Trophoblast cell (in vitro differentiated cells and primary cell): ENCODE measurements at regions not wholly inside any gene's neighbourhood (a gene's known extent, or its start where the extent isn't known, plus 50 kb on each side); places are given as distances from the start of the nearest gene placed in this dataset.

Experiments used
- DNase-seq, 2 donors: peaks; one replicate each; pipeline ENCODE4 v3.0.0-alpha.2; 2016
- H2AFZ ChIP-seq: 2 replicates; pipeline ENCODE4 v1.6.1; 2013; ENCODE audit warnings: low read length, moderate library complexity, mild to moderate bottlenecking; ENCODE audit not compliant: insufficient read depth, poor library complexity
- H2AK5ac ChIP-seq: 2 replicates; pipeline ENCODE4 v1.6.1; 2013; ENCODE audit warnings: mild to moderate bottlenecking, low read length
- H2BK120ac ChIP-seq: 2 replicates; pipeline ENCODE4 v1.6.1; 2013; ENCODE audit warnings: low read length, mild to moderate bottlenecking, moderate library complexity; ENCODE audit not compliant: insufficient read depth, poor library complexity
- H2BK12ac ChIP-seq: 2 replicates; pipeline ENCODE4 v1.6.1; 2013; ENCODE audit warnings: mild to moderate bottlenecking, low read length, moderate library complexity
- H2BK5ac ChIP-seq: 2 replicates; pipeline ENCODE4 v1.6.1; 2013; ENCODE audit warnings: low read length, low read depth, moderate library complexity, mild to moderate bottlenecking; ENCODE audit not compliant: poor library complexity
- H3K14ac ChIP-seq: 2 replicates; pipeline ENCODE4 v1.6.1; 2013; ENCODE audit warnings: mild to moderate bottlenecking, low read length
- H3K18ac ChIP-seq: 2 replicates; pipeline ENCODE4 v1.6.1; 2013; ENCODE audit warnings: mild to moderate bottlenecking, low read length
- H3K23ac ChIP-seq: 2 replicates; pipeline ENCODE4 v1.6.1; 2013; ENCODE audit warnings: low read length
- H3K27ac ChIP-seq: 2 replicates; pipeline ENCODE4 v1.5.1; 2013; ENCODE audit warnings: low read depth, mild to moderate bottlenecking, inconsistent platforms, low read length, moderate library complexity
- H3K27me3 ChIP-seq: 2 replicates; pipeline ENCODE4 v1.6.1; 2013; ENCODE audit warnings: inconsistent platforms, mild to moderate bottlenecking, low read length, moderate library complexity; ENCODE audit not compliant: insufficient read depth
- H3K36me3 ChIP-seq, 2 experiments: 1 replicate in 1 of 2; 2 replicates in 1 of 2; pipeline ENCODE4 v1.6.1; 2013; ENCODE audit warnings: low read length in 2 of 2, mild to moderate bottlenecking in 2 of 2, moderate library complexity in 1 of 2; ENCODE audit not compliant: insufficient read depth in 2 of 2, control insufficient read depth in 1 of 2
- H3K4ac ChIP-seq: 2 replicates; pipeline ENCODE4 v1.6.1; 2013; ENCODE audit warnings: low read depth, mild to moderate bottlenecking, low read length, moderate library complexity
- H3K4me1 ChIP-seq, 2 experiments: 1 replicate in 1 of 2; 2 replicates in 1 of 2; pipeline ENCODE4 v1.6.1; 2013; ENCODE audit warnings: low read length in 2 of 2, mild to moderate bottlenecking in 2 of 2, moderate library complexity in 1 of 2; ENCODE audit not compliant: insufficient read depth in 2 of 2, control insufficient read depth in 1 of 2
- H3K4me2 ChIP-seq: 2 replicates; pipeline ENCODE4 v1.6.1; 2013; ENCODE audit warnings: inconsistent platforms, mild to moderate bottlenecking, low read length, moderate library complexity
- H3K4me3 ChIP-seq: 2 replicates; pipeline ENCODE4 v1.5.1; 2013; ENCODE audit warnings: mild to moderate bottlenecking, low read depth, low read length, inconsistent platforms
- H3K79me1 ChIP-seq: one replicate; pipeline ENCODE4 v1.6.1; 2013; ENCODE audit warnings: low read length
- H3K79me2 ChIP-seq: 2 replicates; pipeline ENCODE4 v1.6.1; 2013; ENCODE audit warnings: low read length, mild to moderate bottlenecking; ENCODE audit not compliant: control insufficient read depth, insufficient read depth, poor library complexity
- H3K9ac ChIP-seq: 2 replicates; pipeline ENCODE4 v1.6.1; 2013; ENCODE audit warnings: mild to moderate bottlenecking, low read length
- H3K9me3 ChIP-seq: 2 replicates; pipeline ENCODE4 v1.6.1; 2013; ENCODE audit warnings: low read depth, mild to moderate bottlenecking, control low read depth, inconsistent platforms, low read length; ENCODE audit not compliant: insufficient read depth
- H4K12ac ChIP-seq: 2 replicates; pipeline ENCODE4 v1.6.1; 2013; ENCODE audit warnings: low read depth, mild to moderate bottlenecking, low read length, moderate library complexity
- H4K8ac ChIP-seq: 2 replicates; pipeline ENCODE4 v1.6.1; 2013; ENCODE audit warnings: low read depth, mild to moderate bottlenecking, low read length, moderate library complexity
- H4K91ac ChIP-seq: one replicate; pipeline ENCODE4 v1.6.1; 2013; ENCODE audit warnings: low read depth, mild to moderate bottlenecking, low read length, moderate library complexity
- WGBS: extraction: QIAGEN DNeasy Blood & Tissue Kit; methylation state at CpG from one replicate; pipeline ENCODE4 v1.1.7; 2013; ENCODE audit warnings: missing lambda C conversion rate; ENCODE audit not compliant: insufficient read length, insufficient coverage; ENCODE audit errors: extremely low coverage; 5-methylcytosine and 5-hydroxymethylcytosine counted together

GRCh38 chr22:47674600-47674999, 912.1 kb downstream of the TBC1D22A start:
- Histone ChIP-seq H4K91ac (no peak overlapping the region), H4K8ac (no peak overlapping the region), H3K9me3 (peaks cover 20% of the 10 kb centered on the region), H2BK5ac (no peak overlapping the region), H3K4ac (no peak overlapping the region), H2AK5ac (no peak overlapping the region), H2BK12ac (no peak overlapping the region), H3K27me3 (no peaks in the 10 kb centered on the region), H3K23ac (no peak overlapping the region), H2AFZ (no peak overlapping the region), H3K27ac (no peak overlapping the region), H3K4me3 (no peak overlapping the region), H3K79me1 (no peaks in the 10 kb centered on the region), H3K36me3 (no peaks in the 10 kb centered on the region), H4K12ac (no peak overlapping the region), H3K14ac (no peak overlapping the region), H3K18ac (no peak overlapping the region), H3K4me2 (no peak overlapping the region), H3K9ac (no peak overlapping the region), H3K4me1 (no peaks in the 10 kb centered on the region), H3K79me2 (no peaks in the 10 kb centered on the region), H2BK120ac (no peak overlapping the region)
- no peak for DNase-seq
- WGBS, result no CpG with 5 or more reads among the region's 11 CpGs

GRCh38 chr22:47673557-47673956, 911.1 kb downstream of the TBC1D22A start:
- Histone ChIP-seq H4K91ac (no peak overlapping the region), H3K27ac (no peak overlapping the region), H3K4ac (no peak overlapping the region), H2BK120ac (no peak overlapping the region), H3K4me2 (no peak overlapping the region), H3K27me3 (no peaks in the 10 kb centered on the region), H3K79me2 (no peaks in the 10 kb centered on the region), H3K4me1 (no peaks in the 10 kb centered on the region), H3K79me1 (no peaks in the 10 kb centered on the region), H4K8ac (no peak overlapping the region), H3K9ac (no peak overlapping the region), H3K36me3 (no peaks in the 10 kb centered on the region), H3K14ac (no peak overlapping the region), H4K12ac (no peak overlapping the region), H2BK12ac (no peak overlapping the region), H2BK5ac (no peak overlapping the region), H3K4me3 (no peak overlapping the region), H3K18ac (no peak overlapping the region), H2AK5ac (no peak overlapping the region), H2AFZ (no peak overlapping the region), H3K9me3 (peaks cover 20% of the 10 kb centered on the region), H3K23ac (no peak overlapping the region)
- no peak for DNase-seq
- WGBS, result no CpG with 5 or more reads among the region's 2 CpGs

GRCh38 chr22:47672526-47672925, 910.1 kb downstream of the TBC1D22A start:
- Histone ChIP-seq H3K14ac (no peak overlapping the region), H4K91ac (no peak overlapping the region), H3K4ac (no peak overlapping the region), H2AK5ac (no peak overlapping the region), H3K4me1 (no peaks in the 10 kb centered on the region), H3K27ac (no peak overlapping the region), H3K9me3 (peaks cover 21% of the 10 kb centered on the region), H3K79me1 (no peaks in the 10 kb centered on the region), H3K18ac (no peak overlapping the region), H4K12ac (no peak overlapping the region), H3K4me3 (no peak overlapping the region), H3K36me3 (no peaks in the 10 kb centered on the region), H2AFZ (no peak overlapping the region), H2BK5ac (no peak overlapping the region), H3K9ac (no peak overlapping the region), H3K79me2 (no peaks in the 10 kb centered on the region), H2BK120ac (no peak overlapping the region), H4K8ac (no peak overlapping the region), H2BK12ac (no peak overlapping the region), H3K4me2 (no peak overlapping the region), H3K27me3 (no peaks in the 10 kb centered on the region), H3K23ac (no peak overlapping the region)
- DNase-seq, result no peak
- no CpG with 5 or more reads among the region's 9 CpGs for WGBS

- Histone ChIP-seq H3K23ac (no peak overlapping the region), H2AFZ (no peak overlapping the region), H3K79me1 (no peaks in the 10 kb centered on the region), H4K8ac (no peak overlapping the region), H3K36me3 (no peaks in the 10 kb centered on the region), H3K27ac (no peak overlapping the region), H3K4me2 (no peak overlapping the region), H4K12ac (no peak overlapping the region), H2BK5ac (no peak overlapping the region), H3K9ac (no peak overlapping the region), H4K91ac (no peak overlapping the region), H2AK5ac (no peak overlapping the region), H3K4me3 (no peak overlapping the region), H3K4ac (no peak overlapping the region), H3K27me3 (no peaks in the 10 kb centered on the region), H3K9me3 (peaks cover 7% of the 10 kb centered on the region), H2BK12ac (no peak overlapping the region), H3K14ac (no peak overlapping the region), H3K79me2 (no peaks in the 10 kb centered on the region), H3K4me1 (no peaks in the 10 kb centered on the region), H2BK120ac (no peak overlapping the region), H3K18ac (no peak overlapping the region)
- WGBS, result no CpG with 5 or more reads among the region's 4 CpGs
- no peak for DNase-seq
These were observed 902.7 kb downstream of the TBC1D22A start for GRCh38 chr22:47665151-47665550.
